Hindlimb muscle (tissue), 1 donor: ENCODE measurements at regions not wholly inside any gene's neighbourhood (a gene's known extent, or its start where the extent isn't known, plus 50 kb on each side); places are given as distances from the start of the nearest gene placed in this dataset.
"Not testable (repeated sequence)": the region's sequence is repeated elsewhere in the genome, so short reads cannot be mapped to it uniquely, and the experiment has no call there.

Experiments
- DNase-seq: peaks from one replicate; pipeline ENCODE4 v3.0.0-alpha.2; 2013

DNA sequence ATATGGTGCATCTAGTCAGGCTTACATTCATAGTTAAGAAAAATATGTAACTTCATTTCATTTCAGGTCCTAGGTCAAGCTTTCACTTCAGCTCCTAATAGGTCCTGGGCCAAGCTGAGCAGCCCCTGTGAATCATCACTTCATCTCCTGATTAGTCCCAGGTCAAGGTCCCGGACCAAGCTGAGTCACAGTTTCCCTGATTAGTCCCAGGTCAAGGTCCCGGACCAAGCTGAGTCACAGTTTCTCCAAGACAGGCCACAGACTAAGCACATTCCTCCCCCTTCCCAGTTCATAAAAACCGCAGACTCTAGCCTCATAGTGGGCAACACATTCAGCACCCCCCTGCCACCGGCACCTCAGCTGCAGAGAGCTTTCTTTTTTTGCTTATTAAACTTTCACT is 1331.8 kb downstream of the PCDH19 start:
- no peak for DNase-seq

DNA sequence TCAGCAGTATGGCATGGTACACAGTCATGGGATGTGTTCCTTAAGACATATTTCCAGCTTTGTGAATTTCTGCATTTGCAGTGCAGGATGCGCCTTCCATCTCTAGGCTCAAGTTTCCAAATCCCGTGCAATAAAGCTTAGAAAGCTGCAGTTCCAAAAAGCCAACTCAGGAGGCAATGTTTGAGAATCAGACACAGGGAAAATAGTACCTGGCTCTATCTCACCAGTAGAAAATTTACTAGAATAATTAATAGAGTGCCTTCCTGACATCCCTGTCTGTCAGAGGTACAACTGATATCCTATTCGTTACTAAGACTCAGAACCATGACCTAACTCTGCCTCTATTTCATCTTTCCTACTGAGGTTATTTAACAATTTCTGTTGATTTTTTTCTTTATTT is 1333.0 kb downstream of the PCDH19 start:
- DNase-seq: no peak

DNA sequence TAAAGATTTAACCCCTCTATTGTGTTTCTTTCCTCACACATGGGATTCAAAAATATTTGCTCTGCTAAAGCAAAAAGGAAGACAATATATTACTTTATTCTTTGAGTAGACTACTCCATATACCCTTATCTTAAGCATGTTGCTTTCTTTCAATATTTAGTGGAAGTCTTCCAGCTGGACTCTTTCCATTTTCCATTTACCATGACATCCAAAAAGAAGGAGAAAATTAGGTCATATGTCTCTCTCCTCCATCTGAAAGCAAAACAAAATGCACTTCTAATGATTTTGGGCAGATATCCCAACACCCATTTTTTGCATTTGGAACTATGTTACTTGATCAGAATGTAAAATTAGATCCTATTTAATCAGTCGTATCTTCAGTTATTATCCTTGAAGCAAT is 1336.5 kb downstream of the PCDH19 start:
- peak; percentile 6 for DNase-seq

DNA sequence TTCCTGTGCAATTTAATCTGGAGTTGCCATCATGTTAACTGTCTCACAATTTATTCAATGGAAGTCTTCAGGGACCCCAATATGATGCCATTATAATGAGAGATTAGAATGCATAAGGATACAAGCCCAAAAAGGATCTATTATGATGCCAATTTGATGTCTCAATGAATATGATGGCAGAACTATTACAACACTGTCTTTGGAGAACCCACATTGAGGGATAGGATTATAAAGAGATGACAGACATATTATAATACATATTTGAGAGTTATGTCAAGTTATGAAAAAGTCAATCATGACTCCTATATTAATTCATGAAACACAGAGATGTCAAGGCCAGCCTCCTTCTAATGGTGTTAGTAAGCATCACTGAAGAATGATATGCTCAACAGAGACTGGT is 1358.4 kb downstream of the PCDH19 start:
- no peak for DNase-seq

DNA sequence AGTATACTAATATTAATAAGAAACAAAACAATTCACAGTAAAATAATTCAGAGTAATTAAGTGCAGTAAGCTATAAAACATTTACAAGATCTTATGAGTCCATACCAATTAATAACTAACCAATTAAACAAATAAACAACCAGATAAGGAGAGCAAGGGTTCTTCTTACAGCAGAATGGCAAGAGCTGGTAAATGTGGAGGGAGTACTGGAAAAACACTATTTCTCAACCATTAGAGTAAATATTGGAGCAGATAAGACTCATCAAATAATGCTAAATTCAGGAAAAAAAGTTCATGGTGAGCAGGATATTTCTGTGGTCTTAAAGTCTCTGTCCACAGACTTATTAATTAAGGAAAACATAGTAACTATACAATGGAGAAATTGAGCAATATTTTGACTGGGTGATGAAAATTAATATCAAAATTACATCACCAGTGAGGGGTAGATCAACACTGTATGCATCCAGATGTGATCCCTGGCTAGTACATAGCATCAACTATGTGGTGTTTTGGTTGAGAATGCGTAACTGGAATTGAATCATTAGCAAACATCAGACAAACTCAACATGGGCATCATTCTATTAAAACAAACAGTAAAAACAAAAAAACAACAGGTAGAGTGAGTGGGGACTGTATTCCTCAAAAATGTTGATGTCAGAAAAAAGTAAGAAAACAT is 1376.7 kb downstream of the PCDH19 start:
- no peak for DNase-seq

DNA sequence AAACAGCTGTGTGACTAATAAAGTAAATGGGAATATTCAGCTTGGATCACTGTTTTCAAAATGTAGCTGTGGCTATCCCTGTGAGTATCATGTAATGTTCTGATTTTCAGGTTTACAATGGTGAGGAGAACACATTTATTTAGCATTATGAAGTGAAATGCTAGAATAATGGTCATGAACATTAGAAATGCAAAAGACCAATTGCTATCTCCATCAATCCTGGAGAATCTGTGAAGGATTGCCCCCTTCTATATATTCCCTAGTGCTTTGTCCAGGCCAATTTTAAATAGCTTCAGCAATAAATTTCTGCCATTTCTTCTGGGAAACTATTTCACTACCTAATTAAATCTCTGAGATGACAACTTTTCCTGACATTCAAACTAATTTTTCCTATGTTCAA is 1399.1 kb downstream of the PCDH19 start:
- no peak for DNase-seq

DNA sequence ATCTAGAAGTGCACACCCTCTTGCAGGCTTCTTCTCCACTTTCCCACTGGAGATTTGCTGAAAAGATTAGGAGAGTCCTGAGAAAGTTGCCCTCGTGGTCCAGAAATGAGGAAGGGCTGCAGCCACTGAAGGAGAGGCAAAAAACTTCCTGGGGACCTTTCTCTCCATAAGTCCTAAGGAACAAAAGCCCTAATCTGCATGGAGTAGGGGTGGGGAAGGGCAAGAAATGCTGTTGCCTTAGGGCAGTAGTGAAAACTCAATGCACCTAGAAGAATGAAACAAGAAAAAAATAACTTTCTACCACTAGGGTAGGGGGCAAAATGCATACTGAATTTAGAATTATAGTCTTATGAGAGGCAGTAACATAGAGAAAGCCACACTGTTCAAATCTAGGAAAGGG is 1408.8 kb downstream of the PCDH19 start:
- DNase-seq: no peak

DNA sequence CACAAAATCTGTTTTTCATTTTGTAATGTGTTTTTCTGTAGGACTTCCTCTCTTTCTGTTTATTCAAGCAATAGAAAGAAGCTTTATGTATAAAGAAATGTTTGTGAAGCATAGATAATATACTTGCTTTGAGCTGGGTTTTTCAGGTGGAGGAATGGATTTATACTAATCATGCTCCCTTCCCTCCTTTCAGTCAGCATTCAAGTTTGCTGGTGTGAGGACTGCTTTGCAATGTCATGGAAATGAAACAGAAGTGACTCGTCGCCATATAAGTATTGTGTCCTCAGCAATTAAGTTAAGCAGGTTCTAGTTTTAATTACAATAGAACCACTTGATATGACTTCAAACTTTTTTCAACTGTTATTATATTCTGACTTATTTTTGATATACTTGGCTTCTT is 1447.1 kb downstream of the PCDH19 start:
- DNase-seq: no peak

DNA sequence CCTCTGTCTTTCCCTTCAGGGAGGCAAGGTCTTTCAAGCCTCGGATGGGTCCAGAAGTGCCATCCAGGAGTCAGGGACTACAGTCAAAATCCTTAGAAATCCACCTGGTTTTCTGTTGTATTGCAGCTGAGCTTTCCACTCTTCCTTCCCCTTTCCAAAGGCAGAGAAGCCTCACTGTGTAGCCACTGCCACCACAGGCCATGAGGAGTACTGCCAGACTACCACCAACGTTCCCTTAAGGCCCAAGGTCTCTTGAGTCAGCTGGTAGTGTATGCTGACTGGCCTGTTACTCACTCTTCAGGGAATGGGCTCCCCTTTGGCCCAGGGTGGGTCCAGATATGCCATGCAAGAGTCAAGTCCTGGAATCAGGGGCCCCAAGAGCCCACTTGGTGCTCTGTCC is 1454.1 kb downstream of the PCDH19 start:
- no peak for DNase-seq

DNA sequence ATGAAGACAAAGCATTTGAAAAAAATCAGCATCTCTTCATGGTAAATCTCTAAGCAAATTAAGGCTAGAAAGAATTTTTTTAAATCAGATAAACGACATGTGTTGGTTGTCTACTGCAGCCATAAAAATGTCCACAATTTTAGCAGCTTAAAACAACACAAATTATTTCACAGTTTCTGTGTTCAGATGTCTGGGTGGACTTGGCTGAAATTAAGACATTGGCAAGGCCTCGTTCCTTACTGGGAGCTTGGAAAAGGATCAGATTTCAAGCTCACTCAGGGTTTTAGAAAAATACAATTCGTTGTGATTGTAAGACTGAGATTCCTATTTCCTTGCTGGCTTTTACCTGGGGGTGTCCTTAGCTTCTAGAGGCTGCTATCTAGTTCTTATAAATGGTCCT is 1470.6 kb downstream of the PCDH19 start:
- DNase-seq: no peak

DNA sequence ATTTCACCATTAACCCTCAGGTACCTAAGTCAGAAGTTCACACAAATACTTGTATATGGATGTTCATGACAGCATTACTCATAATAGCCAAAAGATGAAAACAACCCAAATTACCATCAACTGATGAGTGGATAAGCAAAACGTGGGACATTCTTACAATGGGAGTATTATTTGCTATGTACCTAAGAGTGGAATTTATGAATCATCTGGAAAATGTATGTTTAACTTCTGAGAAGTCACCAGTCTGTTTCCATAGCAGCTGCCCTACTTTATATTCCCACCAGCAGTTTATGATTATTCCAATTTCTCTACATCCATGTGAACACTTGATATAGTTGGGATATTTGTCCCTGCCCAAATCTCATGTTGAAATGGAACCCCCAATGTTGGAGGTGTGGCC is 1478.9 kb downstream of the PCDH19 start:
- DNase-seq: no peak

DNA sequence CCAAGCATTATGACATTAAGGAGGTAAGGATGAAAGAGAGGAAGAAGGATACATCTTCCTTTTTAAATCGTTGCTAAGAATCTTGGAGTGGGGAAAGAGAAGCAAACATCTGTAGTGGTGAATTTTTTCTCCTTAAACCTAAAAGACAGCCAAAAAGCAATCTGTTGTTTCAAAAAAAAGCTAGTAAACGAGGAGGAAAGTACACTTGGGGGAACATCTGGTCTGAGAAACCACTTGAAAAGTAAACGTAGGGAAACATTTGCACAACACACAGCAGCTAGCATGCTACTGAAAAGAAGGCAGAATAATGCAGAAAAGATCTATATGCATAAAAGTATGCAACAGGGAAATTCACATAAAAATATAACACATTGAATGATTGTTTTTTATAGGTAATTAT is 1485.6 kb downstream of the PCDH19 start:
- DNase-seq: peak; percentile 57

DNA sequence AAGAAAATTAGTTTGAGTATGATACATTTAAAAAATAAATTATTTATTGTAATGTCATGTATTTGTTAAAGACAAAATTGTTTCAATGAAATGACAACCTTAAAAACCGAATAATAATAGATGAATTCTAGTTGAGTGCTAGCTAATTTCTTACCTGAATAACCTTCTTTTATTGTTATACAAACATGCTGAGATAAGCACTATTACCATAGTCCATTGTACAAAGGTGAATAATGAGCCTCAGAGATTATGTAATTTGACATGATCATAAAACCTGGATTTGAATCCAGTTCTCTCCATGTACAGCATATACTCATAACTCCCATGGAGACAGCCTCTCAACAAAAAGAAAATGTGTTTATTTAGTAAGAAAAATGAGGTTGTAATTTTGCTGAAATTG is 1512.9 kb downstream of the PCDH19 start:
- no peak for DNase-seq

DNA sequence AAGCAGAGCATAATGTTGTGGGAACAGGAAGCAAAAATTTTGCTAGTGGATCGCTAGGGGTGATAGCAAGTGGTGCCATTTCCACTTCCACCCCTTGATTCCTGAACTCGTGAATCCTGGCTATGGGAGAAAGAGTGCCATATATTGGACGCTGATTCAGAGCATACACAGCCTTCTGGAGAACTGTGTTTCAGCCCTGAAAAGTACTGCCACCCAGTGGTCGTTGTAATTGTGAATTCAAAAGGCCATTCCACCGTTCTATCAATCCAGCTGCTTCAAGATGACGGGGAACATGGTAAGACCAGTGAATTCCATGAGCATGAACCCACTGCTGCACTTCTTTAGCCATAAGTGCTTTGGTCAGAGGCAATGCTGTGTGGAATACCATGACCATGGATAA is 1559.4 kb downstream of the PCDH19 start:
- DNase-seq: not testable (repeated sequence)
